Uterus (tissue), 2 donors: ENCODE measurements at regions not wholly inside any gene's neighbourhood (a gene's known extent, or its start where the extent isn't known, plus 50 kb on each side); places are given as distances from the start of the nearest gene placed in this dataset.

Experiments
- CTCF ChIP-seq, 4 experiments: fragments of 200-600 bp in 2 of 4; fragments of 450-650 bp in 2 of 4; sonication (generic) in 2 of 4; IDR thresholded peaks; one replicate each; pipeline ENCODE4 v1.5.1; 2016 to 2019; ENCODE audit warnings: antibody characterized with exemption in 4 of 4, mild to moderate bottlenecking in 2 of 4, moderate library complexity in 1 of 4
- POLR2A ChIP-seq, 2 donors: fragments of 450-650 bp; IDR thresholded peaks; one replicate each; pipeline ENCODE4 v1.6.1; 2016; ENCODE audit warnings: antibody characterized with exemption in 2 of 2, mild to moderate bottlenecking in 1 of 2, moderate library complexity in 1 of 2

GRCh38 chr2:122598784-122599183 lies 843.3 kb downstream of the TSN start:
- no peak for TF ChIP-seq POLR2A (IDR thresholded peaks at IDR 0.05)
- no peak for TF ChIP-seq CTCF (IDR thresholded peaks at IDR 0.05)
